ENCODE measurements at regions not wholly inside any gene's neighbourhood (a gene's known extent, or its start where the extent isn't known, plus 50 kb on each side); places are given as distances from the start of the nearest gene placed in this dataset.

GRCh38 chr4:16993956-16994840, 95.8 kb upstream of the LDB2 start:
- DNase-seq, result no peak

DNA sequence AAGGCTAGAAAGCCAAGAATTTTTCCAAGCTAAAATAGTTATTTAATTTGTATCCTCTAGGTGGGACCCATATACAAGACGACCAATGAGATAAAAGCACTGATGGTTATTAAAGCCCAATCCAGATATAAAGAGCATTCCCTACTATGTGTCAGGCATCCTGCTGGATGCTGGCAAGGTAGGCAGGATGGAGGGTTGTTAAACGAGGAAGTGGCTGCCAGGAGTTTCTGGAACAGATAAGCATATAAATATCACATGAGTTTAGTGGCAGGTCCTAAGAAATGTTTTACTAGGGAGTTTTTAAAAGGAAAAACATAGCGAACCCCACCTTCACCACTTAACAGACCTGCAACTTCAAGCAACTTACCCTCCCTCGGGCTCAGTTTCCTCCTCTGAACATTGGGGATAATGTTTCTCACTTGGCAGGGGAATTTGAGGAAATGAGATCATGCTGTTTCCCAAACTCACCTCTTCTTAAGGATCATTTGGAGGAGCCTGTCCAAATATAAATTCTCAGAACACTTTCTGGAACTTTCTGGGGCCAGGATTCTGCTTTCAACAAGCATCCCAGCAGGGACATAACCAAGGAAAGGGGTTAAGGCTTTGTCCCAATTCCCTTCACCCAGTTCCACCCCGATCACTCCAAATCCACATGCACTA, 94.3 kb upstream of the LDB2 start:
- no peak for DNase-seq

DNA sequence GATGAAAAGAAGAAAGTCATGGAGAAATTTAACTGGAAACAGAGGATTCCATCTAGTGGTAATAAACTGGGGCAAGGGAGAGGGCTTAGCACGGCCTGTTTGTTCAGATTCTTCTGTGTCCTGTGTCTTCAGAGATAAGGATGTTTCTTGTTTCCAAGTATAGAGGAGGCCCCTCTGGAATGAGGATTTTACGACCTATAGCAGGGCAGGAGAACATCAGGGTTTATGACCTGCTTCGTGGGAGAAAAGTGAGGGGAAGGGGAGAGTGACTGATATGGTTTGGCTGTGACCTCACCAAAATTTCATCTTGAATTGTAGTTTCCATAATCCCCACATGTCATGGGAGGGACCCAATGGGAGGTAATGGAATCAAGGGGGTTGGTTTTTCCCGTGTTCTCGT, 93.0 kb upstream of the LDB2 start:
- no peak for DNase-seq

GRCh38 chr4:16989371-16989770, 90.9 kb upstream of the LDB2 start:
- DNase-seq, result no peak

GRCh38 chr4:16988814-16989213, 90.4 kb upstream of the LDB2 start:
- no peak for DNase-seq

GRCh38 chr4:16977081-16977480, 78.6 kb upstream of the LDB2 start:
- no peak for DNase-seq

DNA sequence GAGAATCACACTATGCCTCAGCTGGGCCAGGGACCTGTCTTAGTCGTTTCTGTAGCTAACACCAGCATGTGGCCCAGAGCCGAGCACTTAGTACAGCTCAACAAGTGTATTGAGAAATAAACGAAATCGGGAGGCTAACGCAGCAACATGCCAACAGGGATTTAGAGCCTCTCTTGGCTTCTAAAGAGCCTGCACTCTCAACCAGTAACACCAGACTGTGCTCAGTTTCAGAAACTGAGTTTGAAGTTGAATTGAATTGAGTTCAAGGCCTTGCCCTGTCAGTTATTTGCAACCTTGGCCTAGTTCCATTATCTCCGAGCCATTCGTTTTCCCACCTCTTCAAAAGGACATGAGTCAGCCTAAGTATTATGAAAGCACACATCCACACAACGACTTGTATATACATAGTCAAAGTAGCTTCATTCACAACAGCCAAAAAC, 71.3 kb upstream of the LDB2 start:
- no peak for DNase-seq

DNA sequence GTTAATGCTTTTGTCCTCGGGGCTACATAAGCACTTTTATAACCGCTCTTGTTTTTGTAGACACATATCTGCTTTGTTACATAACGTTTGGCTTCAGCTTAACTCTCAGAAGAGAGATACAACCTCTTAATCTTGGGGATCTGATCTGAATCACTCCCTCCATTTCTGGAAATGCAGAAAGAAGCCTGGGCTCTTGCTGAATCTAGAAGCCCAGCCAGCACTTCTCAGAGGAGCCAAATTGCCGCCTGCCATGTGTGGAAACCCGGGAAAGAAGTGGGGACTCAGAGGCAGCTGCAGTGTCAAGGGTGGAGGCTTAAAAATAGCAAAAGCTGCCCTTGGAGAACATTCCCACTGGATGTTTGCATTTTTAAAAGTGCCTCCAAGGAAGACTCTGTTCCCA, 69.3 kb upstream of the LDB2 start:
- DNase-seq, result no peak

- DNase-seq, result no peak
Measured at GRCh38 chr4:16959305-16959704, 60.9 kb upstream of the LDB2 start.

DNA sequence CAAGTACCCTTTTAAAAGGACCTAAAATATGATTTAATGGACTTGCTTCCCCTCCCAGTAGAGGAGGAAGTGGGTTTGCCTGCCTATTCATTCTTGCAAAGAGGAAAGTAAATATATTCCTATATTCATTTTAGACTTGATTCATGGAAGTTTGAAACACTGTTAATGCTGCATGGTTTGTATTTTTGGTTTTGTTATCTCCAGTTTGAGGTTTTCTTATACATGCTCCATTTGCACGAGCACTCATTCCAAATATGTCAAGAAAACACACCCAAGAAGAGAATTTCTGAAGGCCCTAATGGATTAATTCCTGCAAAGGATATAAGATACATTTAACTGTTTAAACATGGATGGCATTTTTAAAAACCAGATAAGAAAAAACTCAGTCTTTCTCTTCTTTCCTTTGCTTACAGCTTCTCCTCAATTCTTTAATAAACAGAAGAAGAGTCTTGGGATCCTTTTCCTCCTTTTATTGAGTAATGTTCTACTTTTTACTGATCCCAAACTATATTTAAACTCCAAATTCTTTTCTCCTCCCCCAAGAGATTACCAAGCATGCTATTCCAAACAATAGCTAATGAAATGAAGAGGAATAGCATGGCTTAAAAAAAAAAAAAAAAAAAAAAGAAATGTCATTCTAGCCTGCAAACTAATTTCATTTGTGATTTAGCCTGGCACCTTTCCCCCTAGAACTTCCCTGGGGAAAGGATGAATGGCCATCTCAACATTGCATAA, 54.6 kb upstream of the LDB2 start:
- DNase-seq, result no peak

DNA sequence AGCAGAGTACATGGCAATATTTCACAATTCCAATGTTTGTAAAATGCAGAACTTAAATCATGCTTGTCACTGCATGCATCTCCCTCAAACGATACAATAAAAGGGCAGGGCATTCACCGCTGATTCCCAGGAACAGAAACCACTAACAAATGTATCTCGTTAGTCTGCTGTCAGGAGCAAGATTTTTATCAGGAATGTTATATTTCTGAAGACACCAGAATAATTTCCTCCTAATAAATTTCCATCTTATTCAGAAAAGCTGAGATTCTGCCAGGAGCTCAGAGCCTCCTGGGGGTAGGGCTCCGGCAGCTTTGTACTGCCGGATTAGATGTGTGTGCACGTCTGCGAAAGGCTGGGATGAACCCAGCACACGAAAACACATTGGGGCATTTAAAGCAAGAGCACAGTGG, 54.0 kb upstream of the LDB2 start:
- DNase-seq, result no peak

Measured in SHP77 (cell line).